ENCODE measurements at regions not wholly inside any gene's neighbourhood (a gene's known extent, or its start where the extent isn't known, plus 50 kb on each side); places are given as distances from the start of the nearest gene placed in this dataset.

DNA sequence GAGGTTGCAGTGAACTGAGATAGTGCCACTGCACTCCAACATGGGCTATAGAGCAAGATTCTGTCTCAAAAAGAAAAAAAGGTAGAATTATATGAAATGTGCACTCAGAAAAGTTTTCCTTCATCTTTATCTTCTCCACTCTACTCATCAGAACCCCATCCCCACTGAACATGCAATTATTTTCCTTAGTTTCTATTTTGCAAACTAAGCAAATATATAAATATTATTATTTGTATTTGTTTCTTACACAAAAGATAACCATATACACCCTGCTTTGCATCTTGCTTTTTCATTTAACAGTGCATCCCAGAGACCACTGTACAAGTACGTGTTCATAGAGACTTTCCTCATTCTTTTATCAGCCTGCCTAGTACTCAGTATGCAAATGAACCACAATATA, 68.0 kb upstream of the ACAN start:
- Mint-ChIP-seq H3K27ac (no peak overlapping the region), H3K36me3 (peaks cover 1% of the 10 kb centered on the region), H3K4me3 (no peak overlapping the region), H3K9me3 (no peaks in the 10 kb centered on the region), H3K27me3 (peaks cover 12% of the 10 kb centered on the region), H3K4me1 (no peaks in the 10 kb centered on the region)
- no peak for ATAC-seq (ENCODE audit: low read depth)
- DNase-seq (ENCODE audit: low spot score in 2 of 2), result no peak

GRCh38 chr15:88736204-88736603, 67.0 kb upstream of the ACAN start:
- ATAC-seq (ENCODE audit: low read depth) (no peak), DNase-seq (ENCODE audit: low spot score in 2 of 2) (no peak)
- H3K4me1 Mint-ChIP-seq, result no peaks in the 10 kb centered on the region
- H3K27me3 Mint-ChIP-seq, result peaks cover 17% of the 10 kb centered on the region
- H3K4me3 Mint-ChIP-seq, result no peak overlapping the region
- H3K27ac Mint-ChIP-seq, result no peak overlapping the region
- H3K36me3 Mint-ChIP-seq, result peaks cover 1% of the 10 kb centered on the region
- H3K9me3 Mint-ChIP-seq, result no peaks in the 10 kb centered on the region

DNA sequence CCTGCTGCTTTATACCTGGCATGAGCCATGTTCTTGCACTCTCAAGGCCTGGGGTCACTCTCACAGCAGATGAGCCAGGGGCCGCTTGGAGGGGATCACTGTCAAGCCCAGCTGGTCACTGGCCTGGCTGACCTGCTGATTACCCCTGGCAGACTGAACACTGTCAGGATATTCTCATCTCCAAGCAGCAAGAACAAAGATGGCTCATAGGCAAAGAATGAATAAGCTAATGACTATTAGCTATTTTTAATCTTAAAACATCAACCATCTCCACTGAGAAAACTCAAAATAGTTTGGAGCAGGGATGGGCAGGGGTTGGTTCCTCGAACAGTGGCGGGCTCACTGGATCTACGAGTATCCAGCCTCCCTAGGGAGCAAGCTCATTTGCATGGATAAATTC, 64.4 kb upstream of the ACAN start:
- peaks cover 1% of the 10 kb centered on the region for H3K36me3 Mint-ChIP-seq
- H3K4me1 Mint-ChIP-seq, result no peaks in the 10 kb centered on the region
- ATAC-seq (ENCODE audit: low read depth) (no peak), DNase-seq (ENCODE audit: low spot score in 2 of 2) (no peak)
- no peak overlapping the region for H3K27ac Mint-ChIP-seq
- no peak overlapping the region for H3K4me3 Mint-ChIP-seq
- H3K9me3 Mint-ChIP-seq, result no peaks in the 10 kb centered on the region
- H3K27me3 Mint-ChIP-seq, result peaks cover 20% of the 10 kb centered on the region

GRCh38 chr15:88739541-88739940, 63.7 kb upstream of the ACAN start:
- Mint-ChIP-seq H3K4me3 (no peak overlapping the region), H3K4me1 (no peaks in the 10 kb centered on the region), H3K27me3 (peaks cover 20% of the 10 kb centered on the region)

GRCh38 chr15:88740356-88740755, 62.9 kb upstream of the ACAN start:
- no peak for DNase-seq (ENCODE audit: low spot score in 2 of 2)
- ATAC-seq (ENCODE audit: low read depth), result no peak
- Mint-ChIP-seq H3K4me3 (no peak overlapping the region), H3K9me3 (no peaks in the 10 kb centered on the region), H3K4me1 (no peaks in the 10 kb centered on the region), H3K36me3 (peaks cover 1% of the 10 kb centered on the region), H3K27ac (no peak overlapping the region), H3K27me3 (peaks cover 20% of the 10 kb centered on the region)

More at GRCh38 chr15:88739541-88739940, 63.7 kb upstream of the ACAN start:
- ATAC-seq (ENCODE audit: low read depth) (no peak), DNase-seq (ENCODE audit: low spot score in 2 of 2) (no peak)
- Mint-ChIP-seq H3K27ac (no peak overlapping the region), H3K9me3 (no peaks in the 10 kb centered on the region), H3K36me3 (peaks cover 1% of the 10 kb centered on the region)

DNA sequence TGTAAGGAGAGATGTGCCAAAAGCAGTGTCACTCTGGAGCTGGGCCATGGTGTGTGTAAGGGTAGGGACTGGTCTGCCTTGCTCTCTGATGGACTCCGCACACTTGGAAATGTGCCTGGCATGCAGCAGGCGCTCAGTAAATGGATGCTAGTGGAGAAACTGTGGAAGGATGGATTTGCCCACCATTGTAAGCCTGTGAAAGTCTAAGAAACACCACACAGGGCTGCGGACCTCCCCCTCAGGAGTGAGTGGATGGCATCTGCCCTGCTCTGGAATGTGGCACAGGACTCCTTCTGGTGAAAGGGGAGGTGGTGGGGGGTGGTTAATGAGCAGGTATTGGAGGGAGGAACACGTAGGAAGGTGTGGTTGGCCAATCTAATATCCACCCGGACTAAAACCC, 62.2 kb upstream of the ACAN start:
- no peaks in the 10 kb centered on the region for H3K4me1 Mint-ChIP-seq
- no peak overlapping the region for H3K4me3 Mint-ChIP-seq
- no peak overlapping the region for H3K27ac Mint-ChIP-seq
- peaks cover 19% of the 10 kb centered on the region for H3K27me3 Mint-ChIP-seq
- DNase-seq (ENCODE audit: low spot score in 2 of 2), result no peak
- H3K36me3 Mint-ChIP-seq, result peaks cover 1% of the 10 kb centered on the region
- ATAC-seq (ENCODE audit: low read depth), result no peak
- H3K9me3 Mint-ChIP-seq, result no peaks in the 10 kb centered on the region

DNA sequence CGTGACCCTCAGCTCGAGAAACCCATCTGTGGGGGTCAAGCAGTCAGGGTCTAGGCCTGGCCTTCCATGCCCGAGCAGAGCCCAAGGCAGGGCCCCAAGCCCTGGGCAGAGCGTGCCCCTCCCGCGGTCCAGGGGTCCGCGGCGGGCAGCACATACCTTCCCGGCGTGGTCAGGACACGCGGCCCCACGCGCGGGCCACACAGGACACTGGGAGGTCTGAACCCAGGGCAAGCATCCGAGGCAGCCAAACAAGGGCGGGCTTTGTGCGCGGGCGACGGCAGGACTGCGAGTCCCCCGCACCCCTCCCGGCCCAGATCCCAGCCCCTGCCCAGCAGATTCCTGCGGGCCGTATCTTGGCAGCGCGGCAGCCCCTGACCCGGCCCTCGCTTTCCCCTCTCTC, 61.6 kb upstream of the ACAN start:
- H3K9me3 Mint-ChIP-seq, result no peaks in the 10 kb centered on the region
- peaks cover 19% of the 10 kb centered on the region for H3K27me3 Mint-ChIP-seq
- no peaks in the 10 kb centered on the region for H3K4me1 Mint-ChIP-seq
- peaks cover 1% of the 10 kb centered on the region for H3K36me3 Mint-ChIP-seq
- H3K4me3 Mint-ChIP-seq, result no peak overlapping the region
- no peak overlapping the region for H3K27ac Mint-ChIP-seq
- no peak for DNase-seq (ENCODE audit: low spot score in 2 of 2)
- no peak for ATAC-seq (ENCODE audit: low read depth)

DNA sequence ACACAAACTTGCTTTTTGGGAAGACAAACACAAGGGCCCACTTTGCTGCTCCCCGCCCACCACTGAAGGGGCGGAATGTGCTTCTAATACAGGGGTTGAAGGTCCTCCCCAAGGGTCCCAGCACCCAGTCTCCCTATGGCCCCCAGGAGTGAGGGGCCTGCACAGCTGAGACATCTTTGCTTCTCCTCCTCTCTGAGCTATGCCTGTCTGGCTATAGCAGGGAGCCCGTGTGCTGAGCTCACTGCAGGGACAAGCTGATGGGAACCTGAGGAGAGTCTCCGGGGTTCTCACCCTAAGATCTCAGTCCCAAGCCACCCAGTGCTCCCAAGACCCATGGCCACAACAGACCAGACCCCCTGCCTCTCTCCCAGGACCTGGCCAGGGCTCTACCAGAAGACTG, 61.1 kb upstream of the ACAN start:
- H3K36me3 Mint-ChIP-seq, result peaks cover under 1% of the 10 kb centered on the region
- H3K27ac Mint-ChIP-seq, result no peak overlapping the region
- ATAC-seq (ENCODE audit: low read depth) (no peak), DNase-seq (ENCODE audit: low spot score in 2 of 2) (no peak)
- peaks cover 17% of the 10 kb centered on the region for H3K27me3 Mint-ChIP-seq
- no peak overlapping the region for H3K4me3 Mint-ChIP-seq
- H3K4me1 Mint-ChIP-seq, result no peaks in the 10 kb centered on the region
- H3K9me3 Mint-ChIP-seq, result no peaks in the 10 kb centered on the region

GRCh38 chr15:88744548-88745020, 58.7 kb upstream of the ACAN start:
- Mint-ChIP-seq H3K27ac (no peak overlapping the region), H3K9me3 (no peaks in the 10 kb centered on the region), H3K4me1 (no peaks in the 10 kb centered on the region), H3K4me3 (no peak overlapping the region), H3K27me3 (peaks cover 18% of the 10 kb centered on the region), H3K36me3 (no peaks in the 10 kb centered on the region)
- ATAC-seq (ENCODE audit: low read depth), result no peak
- DNase-seq (ENCODE audit: low spot score in 2 of 2), result no peak

DNA sequence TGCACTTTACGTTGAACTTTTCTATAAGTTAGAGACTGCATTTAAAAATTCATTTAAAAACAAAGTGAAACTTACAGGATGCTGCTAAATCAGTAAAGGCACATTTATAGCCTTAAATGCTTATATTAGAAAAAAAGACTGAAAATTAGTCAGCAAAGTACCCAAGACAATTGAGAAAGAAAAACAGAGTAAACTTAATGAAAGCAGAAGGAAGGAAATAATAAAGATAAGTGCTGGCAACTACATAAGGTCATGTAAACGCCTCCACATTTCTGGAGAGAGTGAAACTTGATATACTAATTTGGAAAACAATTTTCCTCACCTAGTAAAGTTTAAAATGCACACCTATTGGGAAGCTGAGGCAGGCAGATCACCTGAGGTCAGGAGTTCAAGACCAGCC, 58.2 kb upstream of the ACAN start:
- H3K4me3 Mint-ChIP-seq, result no peak overlapping the region
- no peak for ATAC-seq (ENCODE audit: low read depth)
- H3K27me3 Mint-ChIP-seq, result peaks cover 18% of the 10 kb centered on the region
- no peaks in the 10 kb centered on the region for H3K9me3 Mint-ChIP-seq
- H3K27ac Mint-ChIP-seq, result no peak overlapping the region
- H3K4me1 Mint-ChIP-seq, result no peaks in the 10 kb centered on the region
- H3K36me3 Mint-ChIP-seq, result no peaks in the 10 kb centered on the region
- DNase-seq (ENCODE audit: low spot score in 2 of 2), result no peak

GRCh38 chr15:88745696-88746095, 57.5 kb upstream of the ACAN start:
- no peak overlapping the region for H3K27ac Mint-ChIP-seq
- no peaks in the 10 kb centered on the region for H3K4me1 Mint-ChIP-seq
- ATAC-seq (ENCODE audit: low read depth), result no peak
- no peak overlapping the region for H3K4me3 Mint-ChIP-seq
- no peaks in the 10 kb centered on the region for H3K36me3 Mint-ChIP-seq
- DNase-seq (ENCODE audit: low spot score in 2 of 2), result no peak
- H3K9me3 Mint-ChIP-seq, result no peaks in the 10 kb centered on the region
- peaks cover 16% of the 10 kb centered on the region for H3K27me3 Mint-ChIP-seq

DNA sequence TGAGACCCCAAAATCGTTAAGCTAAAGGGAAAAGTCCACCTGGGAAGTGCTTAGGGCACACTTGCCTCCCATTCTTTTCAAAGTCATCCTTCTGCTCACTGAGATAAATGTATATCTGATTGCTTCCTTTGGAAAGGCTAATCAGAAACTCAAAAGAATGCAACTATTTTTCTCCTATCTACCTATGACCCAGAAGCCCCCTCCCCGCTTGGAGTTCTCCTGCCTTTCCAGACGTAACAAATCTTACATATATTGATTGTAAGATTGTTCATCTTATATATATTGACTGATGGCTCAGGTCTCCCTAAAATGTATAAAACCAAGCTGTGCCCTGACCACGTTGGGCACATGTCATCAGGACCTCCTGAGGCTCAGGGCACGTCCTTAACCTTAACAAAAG, 56.8 kb upstream of the ACAN start:
- ATAC-seq (ENCODE audit: low read depth), result no peak
- H3K9me3 Mint-ChIP-seq, result no peaks in the 10 kb centered on the region
- no peak overlapping the region for H3K27ac Mint-ChIP-seq
- no peak for DNase-seq (ENCODE audit: low spot score in 2 of 2)
- H3K36me3 Mint-ChIP-seq, result no peaks in the 10 kb centered on the region
- H3K4me1 Mint-ChIP-seq, result no peaks in the 10 kb centered on the region
- peaks cover 17% of the 10 kb centered on the region for H3K27me3 Mint-ChIP-seq
- no peak overlapping the region for H3K4me3 Mint-ChIP-seq

GRCh38 chr15:88747111-88747510, 56.1 kb upstream of the ACAN start:
- Mint-ChIP-seq H3K4me1 (no peaks in the 10 kb centered on the region), H3K4me3 (no peak overlapping the region), H3K36me3 (no peaks in the 10 kb centered on the region), H3K9me3 (no peaks in the 10 kb centered on the region), H3K27ac (no peak overlapping the region), H3K27me3 (peaks cover 17% of the 10 kb centered on the region)
- ATAC-seq (ENCODE audit: low read depth), result no peak
- no peak for DNase-seq (ENCODE audit: low spot score in 2 of 2)

DNA sequence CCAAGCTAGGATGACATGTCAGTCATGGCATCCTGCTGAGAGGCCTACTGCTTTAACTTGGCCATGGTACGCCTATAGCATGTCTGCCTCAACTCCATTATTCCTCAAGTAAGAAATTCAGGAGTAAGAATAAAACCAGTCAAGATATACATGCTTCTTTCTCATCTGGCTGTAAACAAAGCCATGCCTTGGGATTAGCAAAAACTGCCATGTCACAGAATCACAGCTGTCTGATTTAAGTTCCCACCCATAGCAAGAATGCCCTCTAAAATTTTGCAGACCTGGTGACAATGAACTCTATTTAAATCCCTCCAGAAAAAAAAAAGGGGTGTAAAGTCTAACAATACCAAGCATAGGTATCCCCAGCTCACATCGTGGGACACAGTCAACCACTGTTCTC, 55.6 kb upstream of the ACAN start:
- Mint-ChIP-seq H3K27me3 (peaks cover 15% of the 10 kb centered on the region), H3K27ac (no peak overlapping the region), H3K36me3 (no peaks in the 10 kb centered on the region), H3K4me3 (no peak overlapping the region), H3K9me3 (no peaks in the 10 kb centered on the region), H3K4me1 (no peaks in the 10 kb centered on the region)
- DNase-seq (ENCODE audit: low spot score in 2 of 2) (no peak), ATAC-seq (ENCODE audit: low read depth) (no peak)

DNA sequence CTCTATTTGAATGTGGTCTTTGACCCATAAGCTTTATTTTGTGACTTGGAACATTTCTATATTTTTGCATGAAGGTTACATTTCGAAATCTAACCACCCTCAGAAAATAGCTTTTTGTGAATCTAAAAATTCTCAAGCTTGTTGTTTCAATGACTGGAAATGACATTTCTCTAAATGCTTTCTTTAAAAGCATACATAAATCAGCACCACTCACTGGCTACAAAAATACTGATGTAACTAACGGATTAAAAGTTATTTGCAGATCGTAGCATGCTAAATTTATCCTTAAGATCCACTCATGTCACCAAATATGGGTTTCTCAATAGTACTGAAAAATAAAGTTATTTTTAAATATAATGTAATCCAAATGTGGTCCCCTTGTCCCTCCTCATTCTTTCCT, 55.2 kb upstream of the ACAN start:
- Mint-ChIP-seq H3K36me3 (no peaks in the 10 kb centered on the region), H3K9me3 (no peaks in the 10 kb centered on the region), H3K27ac (no peak overlapping the region), H3K4me3 (no peak overlapping the region), H3K27me3 (peaks cover 16% of the 10 kb centered on the region), H3K4me1 (peaks cover 2% of the 10 kb centered on the region)
- no peak for ATAC-seq (ENCODE audit: low read depth)
- DNase-seq (ENCODE audit: low spot score in 2 of 2), result no peak

- no peak for DNase-seq (ENCODE audit: low spot score in 2 of 2)
- H3K27me3 Mint-ChIP-seq, result peaks cover 16% of the 10 kb centered on the region
- no peak overlapping the region for H3K4me3 Mint-ChIP-seq
- ATAC-seq (ENCODE audit: low read depth), result no peak
- peaks cover 2% of the 10 kb centered on the region for H3K4me1 Mint-ChIP-seq
- no peaks in the 10 kb centered on the region for H3K9me3 Mint-ChIP-seq
- H3K27ac Mint-ChIP-seq, result no peak overlapping the region
- no peaks in the 10 kb centered on the region for H3K36me3 Mint-ChIP-seq
Measured at GRCh38 chr15:88748651-88749050, 54.6 kb upstream of the ACAN start.
